NCI-H524 (cell line): ENCODE measurements at regions not wholly inside any gene's neighbourhood (a gene's known extent, or its start where the extent isn't known, plus 50 kb on each side); places are given as distances from the start of the nearest gene placed in this dataset.
"Not testable (repeated sequence)": the region's sequence is repeated elsewhere in the genome, so short reads cannot be mapped to it uniquely, and the experiment has no call there.

ENCODE experiments used
- DNase-seq, 2 experiments: peaks; one replicate each; lab custom pipeline; 2025; lab: John Stamatoyannopoulos, UW

GRCh38 chr4:66837279-66837922 lies 707.9 kb downstream of the CENPC start:
- no peak for DNase-seq

DNA sequence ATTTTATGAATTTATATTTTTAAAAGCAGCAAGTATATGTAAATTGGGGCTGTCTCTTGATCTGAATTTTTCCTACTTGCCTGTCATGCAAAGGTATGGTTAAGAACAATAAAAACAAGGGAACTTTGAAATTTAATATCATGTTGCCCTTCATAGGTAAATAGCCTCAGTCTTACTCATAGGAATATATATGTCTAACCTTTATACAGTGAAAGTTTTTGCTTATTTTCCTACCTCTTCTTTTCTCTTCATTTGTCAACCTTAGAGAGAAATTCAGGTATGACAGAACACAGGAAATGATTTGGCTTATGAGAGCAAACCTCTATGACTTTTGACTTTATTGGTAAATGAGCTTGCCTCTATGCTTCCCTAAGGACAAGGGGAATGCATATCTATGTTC lies 716.0 kb downstream of the CENPC start:
- DNase-seq = no peak

- DNase-seq = peak in 1 of 2 experiments; percentile 20
Measured at GRCh38 chr4:66820681-66821080, 724.6 kb downstream of the CENPC start.

- DNase-seq = no peak
Measured at GRCh38 chr4:66814277-66814676, 731.0 kb downstream of the CENPC start.

- DNase-seq = no peak
Measured at GRCh38 chr4:66805582-66805981, 739.7 kb downstream of the CENPC start.

DNA sequence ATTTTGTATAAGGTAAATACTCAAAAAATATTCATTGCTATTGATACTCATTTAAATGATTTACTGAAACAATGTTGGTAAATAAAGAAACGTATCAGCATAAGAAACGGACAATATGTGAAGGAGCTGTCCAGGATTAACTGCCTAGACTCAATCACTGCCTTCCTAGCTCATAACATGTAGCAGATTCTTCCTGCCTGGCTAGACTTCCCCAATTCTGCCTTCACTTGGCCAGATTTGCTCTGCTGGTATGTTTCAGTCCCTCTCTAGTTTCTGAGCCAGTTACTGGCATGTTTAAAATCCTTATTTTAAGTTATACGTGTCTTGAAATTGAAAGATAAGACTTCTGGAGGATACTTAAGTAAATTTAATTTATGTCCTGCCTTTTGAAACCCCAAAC lies 740.3 kb downstream of the CENPC start:
- no peak for DNase-seq

DNA sequence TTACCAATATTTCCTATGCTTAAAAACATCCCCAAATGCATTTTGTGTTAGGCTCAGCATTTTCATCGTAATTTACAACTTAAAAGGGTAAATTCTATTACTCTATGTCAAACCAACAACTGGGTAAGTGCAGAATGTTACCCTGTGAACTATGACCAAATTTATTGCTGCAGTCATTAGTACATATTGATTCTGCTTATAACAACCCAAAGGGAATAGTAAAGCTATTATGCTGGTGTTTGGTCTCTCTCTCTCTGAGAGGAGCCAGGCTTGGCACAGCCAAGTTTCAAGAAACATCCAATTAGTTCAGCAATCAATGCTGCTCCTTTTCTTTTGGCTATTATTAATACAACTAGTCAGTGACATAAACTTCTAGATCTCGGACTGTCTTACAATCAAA lies 747.7 kb downstream of the CENPC start:
- no peak for DNase-seq

- no peak for DNase-seq
Measured at GRCh38 chr4:66795724-66796123, 749.6 kb downstream of the CENPC start.

- no peak for DNase-seq
Measured at GRCh38 chr4:66794390-66795034, 750.8 kb downstream of the CENPC start.

GRCh38 chr4:66791686-66792085 lies 753.6 kb downstream of the CENPC start:
- no peak for DNase-seq

DNA sequence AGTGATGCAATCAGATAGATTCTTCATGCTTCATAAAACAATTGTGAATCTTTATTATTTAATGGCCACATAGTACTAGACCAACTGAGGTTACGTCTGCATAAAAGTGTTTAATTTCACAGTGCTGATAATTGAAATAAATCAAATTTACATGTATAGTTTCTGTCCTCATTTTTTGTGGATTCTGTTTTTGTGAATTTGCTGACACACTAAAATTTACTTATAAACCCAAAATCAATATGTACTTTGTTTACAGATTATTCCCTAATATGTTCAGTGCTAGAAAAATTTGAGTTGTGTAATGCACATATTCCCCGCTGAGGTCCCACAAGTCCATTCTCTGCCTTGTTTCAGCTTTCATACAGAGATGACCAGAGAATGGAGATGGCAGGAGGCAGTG lies 759.8 kb downstream of the CENPC start:
- no peak for DNase-seq

DNA sequence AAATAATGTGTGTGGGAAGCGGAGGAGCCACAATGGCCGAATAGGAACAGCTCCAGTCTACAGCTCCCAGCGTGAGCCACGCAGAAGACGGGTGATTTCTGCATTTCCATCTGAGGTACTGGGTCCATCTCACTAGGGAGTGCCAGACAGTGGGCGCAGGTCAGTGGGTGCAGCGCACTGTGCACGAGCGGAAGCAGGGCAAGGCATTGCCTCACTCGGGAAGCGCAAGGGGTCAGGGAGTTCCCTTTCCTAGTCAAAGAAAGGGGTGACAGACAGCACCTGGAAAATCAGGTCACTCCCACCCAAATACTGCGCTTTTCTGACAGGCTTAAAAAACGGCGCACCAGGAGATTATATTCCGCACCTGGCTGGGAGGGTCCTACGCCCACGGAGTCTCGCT lies 762.6 kb downstream of the CENPC start:
- not testable (repeated sequence) for DNase-seq

DNA sequence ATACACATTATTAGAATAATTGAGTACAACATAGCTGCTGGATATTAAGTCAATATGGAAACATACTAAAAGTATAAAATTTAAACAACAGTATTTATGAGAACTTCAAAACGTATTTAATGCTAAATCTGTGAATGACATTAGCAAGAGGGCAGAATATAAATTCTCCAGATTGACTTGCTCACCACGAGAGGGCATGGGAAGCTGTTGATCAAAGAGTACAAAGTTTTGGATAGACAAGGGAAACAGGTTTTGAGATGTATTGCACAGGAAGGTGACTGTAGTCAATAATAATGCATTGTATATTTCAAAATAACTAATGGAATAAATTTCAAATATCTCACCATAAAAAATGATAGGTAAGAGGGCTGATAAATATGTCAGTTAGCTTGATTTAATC lies 768.2 kb downstream of the CENPC start:
- DNase-seq = no peak

- no peak for DNase-seq
Measured at GRCh38 chr4:66769441-66769840, 775.9 kb downstream of the CENPC start.

- no peak for DNase-seq
Measured at GRCh38 chr4:66767442-66767841, 777.9 kb downstream of the CENPC start.

GRCh38 chr4:66766557-66766956 lies 778.7 kb downstream of the CENPC start:
- DNase-seq = no peak

- DNase-seq = no peak
Measured at GRCh38 chr4:66750273-66750672, 795.0 kb downstream of the CENPC start.

DNA sequence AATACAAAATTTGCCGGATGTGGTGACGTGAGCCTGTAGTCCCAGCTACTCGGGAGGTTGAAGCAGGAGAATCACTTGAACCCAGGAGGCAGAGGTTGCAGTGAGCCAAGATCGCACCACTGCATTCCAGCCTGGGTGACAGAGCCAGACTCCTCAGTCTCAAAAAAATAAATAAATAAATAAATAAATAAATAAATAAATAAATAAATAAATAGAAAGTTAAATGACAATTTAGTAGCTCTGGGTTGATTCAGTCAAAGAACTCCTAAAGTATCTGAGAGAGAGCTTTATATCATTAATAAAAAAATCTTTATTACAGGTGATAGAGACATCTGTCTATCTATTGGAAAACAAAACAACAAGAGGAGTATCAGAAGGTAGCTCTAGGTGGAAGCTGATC lies 798.4 kb downstream of the CENPC start:
- not testable (repeated sequence) for DNase-seq

GRCh38 chr4:66741081-66741480 lies 804.2 kb downstream of the CENPC start:
- no peak for DNase-seq

DNA sequence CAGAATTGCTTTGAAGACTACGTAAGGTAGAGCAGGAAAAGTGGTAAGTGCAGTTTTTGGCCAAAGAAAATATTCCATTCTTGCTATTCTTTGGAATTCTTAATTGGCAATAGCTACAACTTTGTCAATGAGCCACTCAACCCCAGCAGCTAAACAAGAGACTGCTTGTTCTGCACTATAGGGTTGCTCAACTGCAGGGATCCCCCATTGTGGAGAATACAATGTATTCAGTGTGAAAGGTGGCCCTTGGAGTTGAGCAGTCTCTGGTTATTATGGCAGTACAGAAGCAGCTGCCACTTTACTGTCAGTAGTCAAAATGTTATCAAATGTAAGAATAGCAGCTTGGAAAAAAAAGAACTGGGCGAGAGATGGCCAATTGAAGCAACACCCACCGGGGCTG lies 808.7 kb downstream of the CENPC start:
- DNase-seq = no peak

- DNase-seq = no peak
Measured at GRCh38 chr4:66728280-66728679, 817.0 kb downstream of the CENPC start.

DNA sequence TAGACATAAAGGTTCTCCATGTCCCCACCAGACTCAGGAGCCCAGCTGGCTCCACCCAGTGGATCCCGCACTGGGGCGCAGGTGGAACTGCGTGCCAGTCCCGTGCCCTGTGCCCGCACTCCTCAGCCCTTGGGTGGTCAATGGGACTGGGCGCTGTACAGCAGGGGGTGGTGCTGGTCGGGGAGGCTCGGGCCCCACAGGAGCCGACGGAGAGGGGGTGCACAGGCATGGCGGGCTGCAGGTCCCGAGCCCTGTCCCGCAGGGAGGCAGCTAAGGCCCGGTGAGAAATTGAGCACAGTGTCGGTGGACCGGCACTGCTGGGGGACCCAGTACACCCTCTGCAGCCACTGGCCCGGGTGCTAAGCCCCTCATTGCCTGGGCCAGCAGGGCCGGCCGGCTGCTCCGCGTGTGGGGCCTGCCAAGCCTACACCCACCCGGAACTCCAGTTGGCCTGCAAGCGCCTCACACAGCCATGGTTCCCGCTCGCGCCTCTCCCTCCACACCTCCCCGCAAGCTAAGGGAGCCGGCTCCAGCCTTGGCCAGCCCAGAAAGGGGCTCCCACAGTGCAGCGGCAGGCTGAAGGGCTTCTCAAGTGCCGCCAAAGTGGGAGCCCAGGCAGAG lies 832.9 kb downstream of the CENPC start:
- DNase-seq = not testable (repeated sequence)

GRCh38 chr4:66704243-66704642 lies 841.1 kb downstream of the CENPC start:
- DNase-seq = no peak

DNA sequence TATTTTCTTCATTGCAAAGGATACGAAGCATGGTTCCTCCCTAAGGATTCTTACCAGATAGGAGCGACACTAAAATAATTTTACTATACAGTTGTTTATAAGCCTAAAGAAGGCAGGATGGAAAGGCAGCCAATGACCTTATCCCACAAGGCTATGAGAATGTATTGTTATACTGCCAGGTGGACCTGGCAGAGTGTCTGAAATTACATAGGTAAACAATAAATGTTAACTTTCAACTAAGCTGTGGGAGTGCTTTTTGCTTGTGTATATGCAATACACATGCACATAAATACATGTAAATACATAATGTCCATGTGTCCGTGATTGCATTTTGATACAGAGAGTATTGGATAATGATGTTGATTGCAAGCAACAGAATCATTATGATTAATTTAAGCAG lies 850.6 kb downstream of the CENPC start:
- no peak for DNase-seq
